Limb (tissue), 2 donors: ENCODE measurements at regions not wholly inside any gene's neighbourhood (a gene's known extent, or its start where the extent isn't known, plus 50 kb on each side); places are given as distances from the start of the nearest gene placed in this dataset.
"Not testable (repeated sequence)": the region's sequence is repeated elsewhere in the genome, so short reads cannot be mapped to it uniquely, and the experiment has no call there.

Experiments
- DNase-seq, 2 donors: peaks; one replicate each; pipeline ENCODE4 v3.0.0-alpha.2; 2016; ENCODE audit errors: extremely low spot score in 2 of 2

- DNase-seq = no peak
Observed at GRCh38 chr4:66741081-66741480, 804.2 kb downstream of the CENPC start.

- no peak for DNase-seq
Observed at GRCh38 chr4:66736606-66737005, 808.7 kb downstream of the CENPC start.

DNA sequence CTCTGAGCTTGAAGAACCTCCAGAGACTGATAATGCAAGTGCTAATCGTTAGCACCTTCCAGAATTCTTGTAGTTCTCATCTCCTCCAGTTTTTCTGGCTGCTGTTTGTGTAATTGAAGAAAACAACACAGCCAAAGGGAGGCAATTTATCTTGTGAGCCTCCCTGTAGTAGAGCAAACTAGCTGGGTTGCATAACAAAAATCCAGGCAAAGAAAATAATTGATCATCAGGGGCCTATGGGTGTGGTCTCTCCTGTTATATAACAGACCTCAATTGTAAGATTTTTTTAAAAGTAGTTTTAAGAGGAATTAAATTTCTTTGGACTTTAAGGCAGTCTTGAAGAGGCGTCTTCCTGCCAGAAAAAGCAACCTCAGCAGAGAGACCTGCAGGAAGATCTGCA, 817.0 kb downstream of the CENPC start:
- DNase-seq = no peak

GRCh38 chr4:66712301-66712921, 832.9 kb downstream of the CENPC start:
- DNase-seq = not testable (repeated sequence)

DNA sequence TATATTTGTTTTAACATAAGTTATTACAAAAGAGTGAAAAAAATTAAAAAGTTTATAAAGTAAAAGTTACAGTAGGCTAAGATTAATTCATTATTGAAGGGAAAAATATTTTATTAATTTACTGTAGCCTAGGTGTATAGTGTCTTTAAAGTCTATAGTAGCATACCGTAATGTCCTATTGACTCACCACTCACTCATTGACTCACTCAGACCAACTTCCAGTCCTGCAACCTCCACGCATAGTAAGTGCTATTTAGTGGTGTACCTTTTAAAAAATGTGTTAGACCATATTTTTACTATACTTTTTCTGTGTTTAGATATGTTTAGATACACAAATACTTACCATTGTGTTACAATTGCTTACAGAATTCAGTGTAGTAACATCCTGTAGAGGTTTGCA, 841.1 kb downstream of the CENPC start:
- DNase-seq = no peak

- no peak for DNase-seq
Observed at GRCh38 chr4:66694739-66695138, 850.6 kb downstream of the CENPC start.

DNA sequence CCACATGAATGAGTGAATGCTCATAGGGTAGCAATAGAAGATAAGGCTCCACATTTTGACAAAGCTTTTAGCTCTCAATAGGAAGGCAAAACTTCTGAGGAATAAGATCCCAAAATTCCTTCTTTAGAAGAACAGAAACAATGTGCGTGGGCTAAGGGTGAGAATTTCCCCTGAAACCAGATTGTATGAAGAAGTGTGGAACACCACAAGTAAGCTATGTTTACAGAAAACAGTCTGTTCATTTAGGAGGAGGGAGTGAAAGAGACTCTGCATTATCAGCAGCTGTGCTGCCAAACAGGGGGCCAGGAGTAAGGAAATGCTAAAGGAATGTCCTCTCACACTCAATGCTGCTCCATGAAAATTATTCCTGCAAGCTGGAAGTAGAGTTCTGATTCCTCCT, 851.6 kb downstream of the CENPC start:
- DNase-seq = no peak

DNA sequence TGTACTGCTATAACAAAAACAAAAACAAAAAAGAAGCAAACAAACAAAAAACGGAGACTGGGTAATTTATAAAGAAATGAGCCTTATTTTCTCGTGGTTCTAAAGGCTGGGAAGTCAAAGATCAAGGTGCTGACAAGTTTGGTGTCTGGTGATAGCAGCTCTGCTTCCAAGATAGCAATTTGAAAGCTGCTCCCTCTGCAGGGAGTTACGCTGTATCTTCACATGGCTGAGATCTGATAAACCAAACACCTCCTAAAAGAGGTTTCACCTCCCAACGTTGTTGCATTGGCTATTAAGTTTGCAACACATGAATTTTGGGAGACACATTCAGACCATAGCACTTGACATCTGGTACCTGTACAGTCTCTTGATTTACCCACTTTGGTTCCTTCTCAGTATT, 854.2 kb downstream of the CENPC start:
- DNase-seq = no peak

- peak in 1 of 2 donors; percentile 48 for DNase-seq
Observed at GRCh38 chr4:66688674-66689073, 856.6 kb downstream of the CENPC start.

GRCh38 chr4:66687459-66687858, 857.8 kb downstream of the CENPC start:
- no peak for DNase-seq

GRCh38 chr4:66681962-66682361, 863.3 kb downstream of the CENPC start:
- DNase-seq = no peak

GRCh38 chr4:66667249-66667648, 878.1 kb downstream of the CENPC start:
- DNase-seq = no peak

DNA sequence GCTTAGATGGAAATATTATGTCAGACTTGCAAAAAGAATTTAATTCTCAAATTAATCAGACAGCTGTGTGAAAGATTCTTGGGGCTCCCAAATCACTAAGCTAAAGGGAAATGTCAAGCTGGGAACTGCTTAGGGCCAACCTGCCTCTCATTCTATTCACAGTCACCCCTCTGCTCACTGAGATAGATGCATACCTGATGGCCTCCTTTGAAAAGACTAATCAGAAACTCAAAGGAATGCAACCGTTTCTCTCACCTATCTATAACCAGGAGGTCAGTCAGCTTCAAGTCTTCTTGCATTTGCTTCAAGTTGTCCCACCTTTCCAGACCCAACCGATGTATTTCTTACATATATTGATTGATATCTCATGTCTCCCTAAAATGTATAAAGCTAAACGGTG, 882.7 kb downstream of the CENPC start:
- no peak for DNase-seq

DNA sequence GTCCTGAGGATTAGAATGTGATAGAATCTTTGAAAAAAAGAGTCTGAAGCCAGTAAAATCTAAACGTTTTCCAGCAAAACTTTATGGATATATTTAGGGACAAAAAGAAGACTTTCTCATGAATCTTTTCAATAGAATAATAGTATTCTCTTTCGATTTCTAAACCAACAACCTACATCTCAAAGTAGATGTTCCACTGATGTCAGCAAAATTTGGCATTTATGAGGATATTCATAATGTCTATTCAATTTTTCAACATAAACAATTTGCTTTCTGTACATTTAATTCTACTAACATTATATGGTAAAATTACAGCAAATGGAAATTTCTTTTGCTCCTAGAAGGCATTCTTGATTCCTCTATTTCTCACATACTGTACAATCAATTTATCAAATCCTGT, 886.5 kb downstream of the CENPC start:
- no peak for DNase-seq

DNA sequence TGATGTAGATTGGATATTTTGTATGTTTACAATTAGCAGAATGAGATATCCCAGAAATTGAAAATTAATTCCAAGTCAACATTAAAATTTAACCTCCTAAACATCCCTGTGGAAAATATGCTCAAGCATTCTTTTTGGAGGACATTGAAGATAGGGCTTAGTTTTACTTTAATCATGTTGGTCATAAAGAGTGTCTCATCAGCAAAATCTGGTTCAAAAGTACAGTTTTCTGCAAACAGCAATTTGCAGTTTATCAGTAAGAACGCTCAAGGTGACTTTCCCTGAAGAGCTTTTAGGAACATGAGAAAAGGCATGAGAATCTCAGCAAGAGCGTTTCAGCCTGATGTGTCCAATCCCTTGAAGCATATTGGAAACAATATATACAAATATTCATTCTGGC, 889.8 kb downstream of the CENPC start:
- no peak for DNase-seq

DNA sequence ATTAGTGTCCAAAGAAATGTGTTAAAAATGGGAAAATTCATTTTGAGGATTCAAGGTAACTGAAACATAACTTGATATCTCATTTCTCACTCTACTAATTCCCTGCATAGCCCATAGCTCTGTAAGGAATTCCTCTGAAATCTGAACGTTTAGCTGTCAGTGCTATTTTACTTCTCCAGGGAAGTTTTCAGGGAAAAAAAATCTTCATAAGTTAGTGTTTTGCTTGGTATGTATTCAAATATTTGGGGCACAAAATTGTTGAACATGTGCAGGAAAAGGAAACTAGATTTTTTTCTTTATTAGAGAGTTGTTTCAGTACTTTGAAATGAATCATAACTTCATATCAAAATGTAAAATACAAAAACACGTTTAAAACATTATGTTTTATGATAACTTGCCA, 891.4 kb downstream of the CENPC start:
- DNase-seq = no peak

DNA sequence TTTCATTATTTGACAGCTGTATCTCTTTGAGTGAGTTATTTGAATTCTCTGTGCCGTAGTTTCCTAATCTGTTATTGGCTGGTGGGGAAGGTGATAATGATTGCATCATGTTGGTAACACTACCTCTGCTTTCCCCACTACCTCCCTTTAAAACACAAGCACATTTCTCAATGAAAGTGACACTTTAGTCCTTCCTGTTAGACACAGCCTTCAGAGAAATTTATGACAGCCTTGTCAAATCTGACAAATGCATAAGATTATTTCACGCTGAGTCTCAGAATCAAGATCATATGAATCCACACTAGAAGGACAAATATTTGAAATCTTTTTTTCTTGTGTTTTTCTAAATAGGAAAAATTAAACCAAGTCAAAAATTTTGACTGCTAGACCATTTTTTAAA, 896.1 kb downstream of the CENPC start:
- no peak for DNase-seq

DNA sequence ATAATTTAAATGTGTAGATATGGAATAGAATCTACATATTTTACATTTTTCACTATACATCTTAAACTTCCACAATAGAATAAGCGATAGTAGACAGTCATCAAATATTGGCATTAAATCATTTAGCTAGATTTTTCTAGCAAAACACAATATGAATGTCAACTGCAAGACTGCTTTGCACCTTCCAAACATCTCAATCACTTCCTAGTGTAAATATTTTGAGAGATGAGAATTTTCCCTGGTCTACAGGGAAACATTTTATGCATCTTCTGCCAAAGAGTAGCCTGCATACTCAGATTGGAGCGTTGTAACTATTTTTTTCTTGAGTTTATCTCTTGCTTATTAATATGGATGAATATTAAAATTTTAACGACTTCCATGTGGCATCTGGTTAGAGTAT, 897.4 kb downstream of the CENPC start:
- no peak for DNase-seq

DNA sequence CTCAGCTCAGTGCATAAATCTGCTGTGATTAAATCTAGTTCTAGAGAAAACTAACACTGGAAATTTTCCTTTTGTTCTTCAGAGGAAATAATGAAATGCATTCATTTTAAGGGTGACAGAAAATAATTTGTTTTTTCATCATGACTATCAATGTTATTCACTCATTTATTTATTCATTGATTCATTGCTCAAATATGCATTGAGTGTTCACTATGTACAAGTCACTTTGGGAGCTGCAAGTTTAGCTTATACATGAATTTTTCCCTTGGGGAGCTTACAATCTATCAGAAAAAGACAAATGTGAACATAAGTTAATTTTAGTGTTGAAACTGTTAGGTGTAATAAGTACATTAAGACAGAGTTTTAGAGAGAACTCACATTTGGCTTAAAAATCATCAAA, 897.8 kb downstream of the CENPC start:
- DNase-seq = no peak

DNA sequence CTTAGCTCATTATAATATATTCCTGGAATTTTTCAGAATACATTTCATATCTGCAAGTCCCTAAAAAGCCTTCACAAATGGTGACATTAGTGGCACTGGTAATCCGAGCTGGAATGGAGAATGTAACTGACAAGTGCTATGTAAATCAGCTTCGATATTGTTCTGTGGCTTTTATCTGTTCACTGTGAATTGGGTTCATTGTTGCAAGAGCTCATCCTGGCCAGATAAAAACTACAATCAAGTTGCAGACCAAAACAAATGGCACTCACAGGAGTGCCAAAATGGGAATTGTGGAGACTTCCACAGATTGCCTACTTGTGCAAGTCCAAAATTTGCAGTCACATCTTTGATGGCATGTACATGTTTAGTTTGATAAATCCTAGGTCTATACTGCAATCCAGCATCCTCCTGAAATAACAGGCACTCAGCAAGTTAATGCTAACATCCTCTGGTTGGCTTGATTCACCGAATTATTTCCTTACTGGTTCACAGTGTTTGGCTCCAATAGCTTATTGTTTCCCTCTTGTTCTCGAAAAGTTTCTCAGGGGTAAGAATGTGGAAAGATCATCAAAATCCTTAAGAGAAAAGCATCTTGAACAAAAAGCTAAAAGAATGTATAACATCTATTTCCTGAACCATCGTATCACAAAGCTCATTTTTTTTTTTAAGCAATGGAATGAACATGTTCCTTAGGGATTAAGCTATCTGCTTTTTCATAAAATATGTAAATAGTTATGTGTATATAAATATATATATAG, 904.9 kb downstream of the CENPC start:
- DNase-seq = no peak

DNA sequence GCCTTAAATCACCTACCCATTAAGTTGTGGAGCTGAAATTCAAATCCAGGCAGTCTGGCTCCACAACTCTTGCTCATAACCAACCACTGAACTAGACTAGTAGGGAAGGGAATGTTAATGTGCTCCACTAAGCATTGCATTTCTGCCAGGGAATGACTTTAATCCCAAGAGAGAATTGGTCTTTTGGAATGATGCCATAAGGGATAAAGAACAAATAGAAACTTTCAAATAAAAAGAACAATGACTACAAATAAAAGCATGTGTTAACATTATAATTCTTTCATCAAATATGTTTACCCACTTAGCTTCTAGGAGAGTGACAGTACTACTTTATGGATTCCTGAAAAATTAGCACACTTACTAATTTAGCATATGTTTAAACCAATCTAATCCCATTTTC, 905.9 kb downstream of the CENPC start:
- DNase-seq = no peak

DNA sequence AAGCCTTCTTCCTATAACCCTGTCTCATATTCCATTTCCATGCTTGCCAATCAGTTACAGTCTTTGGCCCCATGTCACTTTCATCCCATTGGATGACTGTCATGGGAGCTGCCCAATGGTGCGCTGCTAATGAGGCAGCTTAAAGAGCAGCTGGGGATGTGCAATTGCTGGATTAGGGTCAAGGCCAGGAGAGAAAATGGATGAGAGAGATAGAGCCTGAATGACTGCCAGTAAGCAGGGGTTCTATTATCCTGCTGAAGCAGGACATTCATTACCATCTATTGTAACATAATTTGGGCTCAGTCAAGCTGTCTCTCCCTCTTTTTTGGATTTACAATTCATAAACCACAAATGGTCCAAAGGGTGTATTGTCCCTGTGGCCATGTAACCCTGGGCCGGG, 909.0 kb downstream of the CENPC start:
- DNase-seq = no peak

DNA sequence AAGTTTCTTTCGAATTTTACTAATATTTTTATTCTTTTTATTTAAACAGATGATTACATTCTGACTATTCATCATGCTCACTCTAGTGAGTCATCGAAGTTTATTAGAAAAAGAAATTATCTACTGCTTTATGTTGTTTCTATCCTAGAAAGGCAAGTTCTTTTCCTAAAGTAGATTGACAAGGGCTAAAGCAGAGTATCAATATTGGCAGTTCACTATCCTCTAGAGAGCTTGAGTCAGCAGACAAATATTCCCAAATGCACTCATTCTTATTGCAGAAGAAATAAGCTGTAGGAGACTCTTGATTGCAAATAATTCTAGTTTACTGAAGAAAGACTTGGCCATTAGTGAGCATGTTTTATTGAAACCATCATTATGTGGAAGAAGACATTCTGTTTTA, 911.8 kb downstream of the CENPC start:
- DNase-seq = no peak
